K562 (cell line): ENCODE measurements at regions not wholly inside any gene's neighbourhood (a gene's known extent, or its start where the extent isn't known, plus 50 kb on each side); places are given as distances from the start of the nearest gene placed in this dataset.

Experiments
- ATAC-seq: fragments of 200-7000 bp; cut with Tn5 transposase; 3 replicates; pipeline ENCODE4 v1.9.1; 2020; ENCODE audit warnings: moderate library complexity
- BruUV-seq: library from RNA; stranded (reverse); fragments of 400-500 nt; replicated peaks from 2 replicates; lab custom pipeline; 2021; lab: Mats Ljungman, UMichigan
- CTCF ChIA-PET: fragments of 300-600 bp; formaldehyde crosslinking; extraction: SDS; loops from one replicate; lab custom pipeline; 2021; ENCODE audit warnings: low intra/inter-chr PET ratio; lab: Yijun Ruan, JAX
- POLR2A ChIA-PET: fragments of 300-600, 350-650 bp; sonication (Branson Sonifier 250); formaldehyde crosslinking; extraction: SDS; loops from one replicate; lab custom pipeline; 2021; ENCODE audit warnings: antibody characterized with exemption, inconsistent platforms; lab: Yijun Ruan, JAX
- DNase-seq, 4 experiments: peaks; one replicate each; pipeline versions ENCODE4 v3.0.0 to v3.0.0-alpha.2; 2011 to 2018; ENCODE audit warnings: low spot score in 3 of 4, mixed read lengths in 3 of 4; ENCODE audit errors: extremely low read depth in 1 of 4
- FAIRE-seq: peaks from 2 replicates; lab custom pipeline; 2011; peaks lifted over from hg19 to GRCh38; lab: Jason Lieb, UNC
- H2AFZ ChIP-seq: 2 replicates; pipeline ENCODE4 v1.6.0; 2011; ENCODE audit warnings: low read depth, low read length, control low read depth, inconsistent platforms
- H3K27ac ChIP-seq: fragments of 200-600 bp; 3 replicates; pipeline ENCODE4 v1.8.0; 2011; ENCODE audit warnings: low read depth, mild to moderate bottlenecking, control low read depth, inconsistent platforms, low read length, moderate library complexity, mixed read lengths; ENCODE audit errors: extremely low read depth
- H3K27me3 ChIP-seq, 2 experiments: fragments of 300-600 bp in 1 of 2; 2 replicates in 1 of 2; 3 replicates in 1 of 2; pipeline versions ENCODE4 v1.6.0 to v1.8.0; 2011; ENCODE audit warnings: inconsistent platforms in 2 of 2, low read length in 2 of 2, mild to moderate bottlenecking in 1 of 2, mixed read lengths in 1 of 2, moderate library complexity in 1 of 2; ENCODE audit not compliant: control insufficient read depth in 2 of 2, insufficient read depth in 2 of 2
- H3K36me3 ChIP-seq: fragments of 300-600 bp; 3 replicates; pipeline ENCODE4 v1.8.0; 2011; ENCODE audit warnings: mild to moderate bottlenecking, low read length, inconsistent platforms; ENCODE audit not compliant: control insufficient read depth, insufficient read depth
- H3K4me1 ChIP-seq, 2 experiments: fragments of 200-600 bp in 1 of 2; replicated peaks in 1 of 2; 2 replicates in 1 of 2; 3 replicates in 1 of 2; pipeline versions ENCODE4 v1.5.1 to v1.8.0; 2011; ENCODE audit warnings: inconsistent platforms in 2 of 2, low read length in 2 of 2, mild to moderate bottlenecking in 1 of 2, mixed read lengths in 1 of 2, moderate library complexity in 1 of 2; ENCODE audit not compliant: control insufficient read depth in 2 of 2, insufficient read depth in 2 of 2
- H3K4me2 ChIP-seq: 2 replicates; pipeline ENCODE4 v1.6.1; 2011; ENCODE audit warnings: low read length, control low read depth, inconsistent platforms, mixed read lengths; ENCODE audit not compliant: insufficient read depth
- H3K4me3 ChIP-seq: fragments of 200-600 bp; sonication (generic), shearing (Covaris generic); 2 replicates; pipeline ENCODE4 v1.5.1; 2016; ENCODE audit warnings: control low read depth, inconsistent platforms
- H3K79me2 ChIP-seq: fragments of 200-600 bp; 3 replicates; pipeline ENCODE4 v1.8.0; 2011; ENCODE audit warnings: low read length, inconsistent platforms; ENCODE audit not compliant: control insufficient read depth, insufficient read depth
- H3K9ac ChIP-seq, 2 experiments: 2 replicates each; pipeline versions ENCODE4 v1.6.0 to v1.6.1; 2011; ENCODE audit warnings: low read depth in 2 of 2, low read length in 2 of 2, control low read depth in 1 of 2, inconsistent platforms in 1 of 2, mild to moderate bottlenecking in 1 of 2, mixed read lengths in 1 of 2; ENCODE audit not compliant: insufficient read depth in 1 of 2
- H3K9me1 ChIP-seq: one replicate; pipeline ENCODE4 v1.6.0; 2011; ENCODE audit warnings: inconsistent platforms, mild to moderate bottlenecking, low read length, moderate library complexity; ENCODE audit not compliant: control insufficient read depth, insufficient read depth
- H3K9me3 ChIP-seq: replicated peaks from 2 replicates; pipeline ENCODE4 v1.5.1; 2011; ENCODE audit warnings: low read depth, low read length, inconsistent platforms; ENCODE audit not compliant: control insufficient read depth, insufficient read depth
- H4K20me1 ChIP-seq: replicated peaks from 2 replicates; pipeline ENCODE4 v1.6.1; 2011; ENCODE audit warnings: low read length, inconsistent platforms, mixed read lengths; ENCODE audit not compliant: control insufficient read depth, insufficient read depth
- CSDE1 ChIP-seq, 2 experiments: fragments of 450-650 bp; IDR thresholded peaks; 2 replicates each; pipeline ENCODE4 v1.6.1; 2016; ENCODE audit warnings: mild to moderate bottlenecking in 1 of 2
- HDGF ChIP-seq: fragments of 450-650 bp; IDR thresholded peaks from 2 replicates; pipeline ENCODE4 v1.6.1; 2016
- IRF2 ChIP-seq: sonication (generic); formaldehyde crosslinking; IDR thresholded peaks from 2 replicates; pipeline ENCODE4 v1.8.1; 2022; ENCODE audit warnings: mild to moderate bottlenecking, missing genetic modification reagents
- KLF16 ChIP-seq: IDR thresholded peaks from 2 replicates; pipeline ENCODE4 v1.6.1; 2016; ENCODE audit warnings: antibody characterized with exemption
- PHF20 ChIP-seq: fragments of 450-650 bp; IDR thresholded peaks from 2 replicates; pipeline ENCODE4 v1.6.1; 2018; ENCODE audit not compliant: partially characterized antibody
- RBM34 ChIP-seq: fragments of 200-400 bp; formaldehyde crosslinking; IDR thresholded peaks from 2 replicates; pipeline ENCODE4 v1.6.1; 2018; ENCODE audit warnings: low read length, borderline replicate concordance; ENCODE audit not compliant: insufficient read depth
- SMARCA4 ChIP-seq: fragments of 450-650 bp; IDR thresholded peaks from 2 replicates; pipeline ENCODE4 v1.6.1; 2016
- SMC3 ChIP-seq: conservative IDR thresholded peaks from 2 replicates; pipeline ENCODE4 v1.6.1; 2011; ENCODE audit warnings: low read depth, low read length, improper control_type of control experiment; ENCODE audit not compliant: insufficient read depth
- TEAD2 ChIP-seq: fragments of 450-650 bp; IDR thresholded peaks from 2 replicates; pipeline ENCODE4 v1.6.1; 2016; ENCODE audit warnings: missing genetic modification characterization, control low read depth, missing compliant biosample characterization
- ZNF586 ChIP-seq: fragments of 450-650 bp; formaldehyde crosslinking; conservative IDR thresholded peaks from 2 replicates; pipeline ENCODE4 v1.4.0; 2020; ENCODE audit warnings: mild to moderate bottlenecking, moderate library complexity
- WGBS: fragments of 100-300 bp; shearing (Covaris generic); methylation state at CpG from one replicate; pipeline ENCODE4 v1.1.6; 2016; ENCODE audit warnings: low coverage, mixed read lengths; ENCODE audit not compliant: insufficient coverage; ENCODE audit errors: missing lambda C conversion rate; 5-methylcytosine and 5-hydroxymethylcytosine counted together
- in situ Hi-C: fragments of 300-500 bp; cut with MboI; formaldehyde crosslinking; loops from 4 replicates; pipeline ENCODE4 v1.15.0; 2018; ENCODE audit warnings: inconsistent platforms, mixed read lengths
- intact Hi-C: fragments of 100-400 bp; cut with micrococcal nuclease; formaldehyde crosslinking; loops from 2 replicates; pipeline ENCODE4 v1.14.2; 2022
- TF ChIP-seq, protein P1 (sequence below), 2 experiments: fragments of 450-650 bp; IDR thresholded peaks; 2 replicates each; pipeline ENCODE4 v1.6.1; 2018; ENCODE audit warnings: mild to moderate bottlenecking in 2 of 2, low read depth in 1 of 2; ENCODE audit not compliant: partially characterized antibody in 2 of 2
- TF ChIP-seq, protein P2 (sequence below): fragments of 250-450 bp; sonication (Bioruptor Pico); IDR thresholded peaks from 2 replicates; pipeline ENCODE4 v1.5.0; 2021; ENCODE audit warnings: mild to moderate bottlenecking, moderate library complexity
- TF ChIP-seq, protein P3 (sequence below): fragments of 250-450 bp; sonication (Bioruptor Pico); IDR thresholded peaks from 2 replicates; pipeline ENCODE4 v1.5.0; 2021

DNA sequence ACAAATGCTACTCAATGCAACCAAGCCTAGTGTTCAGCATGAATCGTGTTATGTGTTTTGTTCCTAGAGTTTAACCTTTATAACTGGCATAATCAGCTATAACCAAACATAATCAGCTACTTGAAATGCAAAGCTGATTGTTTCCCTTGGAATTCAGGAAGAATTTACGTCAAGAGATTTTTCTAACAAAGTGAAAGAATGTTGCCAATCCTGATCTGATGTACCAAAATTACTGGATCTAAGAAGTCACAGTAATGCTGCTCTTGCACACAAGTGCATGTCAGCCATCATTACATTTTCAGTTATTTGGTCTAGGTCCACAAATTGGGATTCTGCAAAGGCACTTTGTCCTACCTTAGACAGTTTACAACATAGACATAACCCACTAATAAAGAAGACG, 662.3 kb upstream of the SEMA6A start:
- Histone ChIP-seq H3K4me1 (no peaks in the 10 kb centered on the region), H4K20me1 (no peaks in the 10 kb centered on the region), H3K79me2 (no peaks in the 10 kb centered on the region), H3K4me3 (no peak overlapping the region), H3K9me3 (no peaks in the 10 kb centered on the region), H2AFZ (no peak overlapping the region), H3K9me1 (no peaks in the 10 kb centered on the region), H3K36me3 (no peaks in the 10 kb centered on the region), H3K4me2 (no peak overlapping the region), H3K27me3 (no peaks in the 10 kb centered on the region), H3K27ac (no peak overlapping the region), H3K9ac (no peak overlapping the region)
- intact Hi-C loops (no loop called here), in situ Hi-C loops (no loop called here)
- no peak for DNase-seq
- no peak for ATAC-seq
- CTCF ChIA-PET: no interaction called here
- TF ChIP-seq ZNF586 (CRISPR knock-in tag) (no peak), RBM34 (no peak), SMC3 (no peak), CSDE1 (IDR thresholded peaks at IDR 0.05) (no peak), SMARCA4 (no peak), HDGF (no peak), IRF2 (CRISPR knock-in tag) (no peak), KLF16 (no peak), PHF20 (no peak), TEAD2 (tag) (no peak)
- TF ChIP-seq, protein P1, sequence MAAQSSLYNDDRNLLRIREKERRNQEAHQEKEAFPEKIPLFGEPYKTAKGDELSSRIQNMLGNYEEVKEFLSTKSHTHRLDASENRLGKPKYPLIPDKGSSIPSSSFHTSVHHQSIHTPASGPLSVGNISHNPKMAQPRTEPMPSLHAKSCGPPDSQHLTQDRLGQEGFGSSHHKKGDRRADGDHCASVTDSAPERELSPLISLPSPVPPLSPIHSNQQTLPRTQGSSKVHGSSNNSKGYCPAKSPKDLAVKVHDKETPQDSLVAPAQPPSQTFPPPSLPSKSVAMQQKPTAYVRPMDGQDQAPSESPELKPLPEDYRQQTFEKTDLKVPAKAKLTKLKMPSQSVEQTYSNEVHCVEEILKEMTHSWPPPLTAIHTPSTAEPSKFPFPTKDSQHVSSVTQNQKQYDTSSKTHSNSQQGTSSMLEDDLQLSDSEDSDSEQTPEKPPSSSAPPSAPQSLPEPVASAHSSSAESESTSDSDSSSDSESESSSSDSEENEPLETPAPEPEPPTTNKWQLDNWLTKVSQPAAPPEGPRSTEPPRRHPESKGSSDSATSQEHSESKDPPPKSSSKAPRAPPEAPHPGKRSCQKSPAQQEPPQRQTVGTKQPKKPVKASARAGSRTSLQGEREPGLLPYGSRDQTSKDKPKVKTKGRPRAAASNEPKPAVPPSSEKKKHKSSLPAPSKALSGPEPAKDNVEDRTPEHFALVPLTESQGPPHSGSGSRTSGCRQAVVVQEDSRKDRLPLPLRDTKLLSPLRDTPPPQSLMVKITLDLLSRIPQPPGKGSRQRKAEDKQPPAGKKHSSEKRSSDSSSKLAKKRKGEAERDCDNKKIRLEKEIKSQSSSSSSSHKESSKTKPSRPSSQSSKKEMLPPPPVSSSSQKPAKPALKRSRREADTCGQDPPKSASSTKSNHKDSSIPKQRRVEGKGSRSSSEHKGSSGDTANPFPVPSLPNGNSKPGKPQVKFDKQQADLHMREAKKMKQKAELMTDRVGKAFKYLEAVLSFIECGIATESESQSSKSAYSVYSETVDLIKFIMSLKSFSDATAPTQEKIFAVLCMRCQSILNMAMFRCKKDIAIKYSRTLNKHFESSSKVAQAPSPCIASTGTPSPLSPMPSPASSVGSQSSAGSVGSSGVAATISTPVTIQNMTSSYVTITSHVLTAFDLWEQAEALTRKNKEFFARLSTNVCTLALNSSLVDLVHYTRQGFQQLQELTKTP (IDR thresholded peaks at IDR 0.05; ENCODE audit: low read depth in 1 of 2, partially characterized antibody in 2 of 2): no peak
- TF ChIP-seq, protein P2, sequence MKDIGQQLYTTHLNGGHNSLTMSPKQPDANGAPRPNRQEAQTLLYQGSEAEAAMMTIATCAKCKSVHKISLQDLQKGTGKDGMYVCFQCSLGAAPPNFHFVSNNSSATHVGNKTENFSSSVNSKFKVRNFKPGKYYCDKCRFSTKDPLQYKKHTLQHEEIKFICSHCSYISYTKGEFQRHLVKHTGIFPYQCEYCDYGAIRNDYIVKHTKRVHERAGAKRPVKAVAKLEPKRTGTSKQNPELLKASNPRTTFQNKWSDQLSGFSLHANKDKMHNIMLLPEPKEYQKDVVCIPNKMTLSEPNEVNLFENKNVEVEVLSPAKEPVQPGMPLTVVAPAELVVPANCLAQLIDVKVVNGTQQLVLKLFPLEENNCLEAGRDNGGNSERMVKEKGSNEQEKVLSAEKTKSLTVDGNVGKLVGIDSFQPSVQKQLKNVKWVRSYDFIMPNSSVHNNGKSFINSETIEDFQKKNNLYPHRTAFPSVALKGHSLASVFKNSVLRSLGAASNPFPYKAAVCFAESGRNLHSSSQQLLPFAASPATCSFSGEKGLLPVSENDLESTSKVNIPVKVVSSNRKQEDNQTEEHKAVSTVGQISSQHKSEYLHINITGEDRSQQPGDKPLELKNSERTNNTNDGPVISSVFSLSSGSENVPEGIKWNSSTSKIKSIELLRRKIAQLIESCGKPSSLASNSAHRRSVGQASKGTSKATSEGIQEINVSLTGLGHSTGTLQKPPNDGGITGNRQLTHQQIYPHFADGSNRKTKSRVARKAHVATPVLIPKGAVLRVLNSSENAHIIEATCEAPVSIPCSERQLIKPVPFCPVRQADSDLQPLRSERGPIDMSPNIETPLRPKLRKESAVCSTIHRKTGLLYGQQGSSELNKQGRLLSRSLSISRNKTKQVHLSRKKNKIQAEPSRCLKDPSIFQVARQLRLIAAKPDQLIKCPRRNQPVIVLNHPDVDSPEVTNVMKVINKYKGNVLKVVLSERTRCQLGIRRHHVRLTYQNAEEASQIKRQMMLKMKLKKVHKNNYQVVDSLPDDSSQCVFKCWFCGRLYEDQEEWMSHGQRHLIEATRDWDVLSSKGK: no peak
- TF ChIP-seq, protein P3, sequence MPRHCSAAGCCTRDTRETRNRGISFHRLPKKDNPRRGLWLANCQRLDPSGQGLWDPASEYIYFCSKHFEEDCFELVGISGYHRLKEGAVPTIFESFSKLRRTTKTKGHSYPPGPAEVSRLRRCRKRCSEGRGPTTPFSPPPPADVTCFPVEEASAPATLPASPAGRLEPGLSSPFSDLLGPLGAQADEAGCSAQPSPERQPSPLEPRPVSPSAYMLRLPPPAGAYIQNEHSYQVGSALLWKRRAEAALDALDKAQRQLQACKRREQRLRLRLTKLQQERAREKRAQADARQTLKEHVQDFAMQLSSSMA (CRISPR knock-in tag): no peak
- 0% methylated on average over 3 of the region's 3 CpGs for WGBS
- no peak for FAIRE-seq
- POLR2A ChIA-PET: no interaction called here
- BruUV-seq: no TSS peak
